ENCODE measurements at regions not wholly inside any gene's neighbourhood (a gene's known extent, or its start where the extent isn't known, plus 50 kb on each side); places are given as distances from the start of the nearest gene placed in this dataset.

DNA sequence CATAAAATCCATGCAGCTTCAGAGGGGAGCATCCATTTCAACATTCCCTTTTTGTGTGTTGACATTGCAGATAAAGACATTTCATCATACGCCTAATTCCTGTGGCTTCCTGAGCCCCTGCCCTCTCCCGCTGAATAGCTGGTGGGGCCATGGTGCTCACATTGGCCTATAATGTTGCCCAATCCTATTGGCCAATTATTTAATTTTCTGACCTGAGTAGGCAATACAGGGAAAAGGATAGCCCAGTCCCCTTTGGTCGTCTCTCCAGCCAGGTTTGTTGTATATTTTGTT is 163.8 kb upstream of the MYCN start:
- H3K27me3 Mint-ChIP-seq (ENCODE audit: insufficient read depth, low read depth, poor library complexity) = peaks cover 7% of the 10 kb centered on the region

More for the DNA sequence above, 163.8 kb upstream of the MYCN start:
- no peak for TF ChIP-seq CREB1 (CRISPR knock-in tag; IDR thresholded peaks at IDR 0.05; ENCODE audit: low read depth)
- TF ChIP-seq, protein P1, sequence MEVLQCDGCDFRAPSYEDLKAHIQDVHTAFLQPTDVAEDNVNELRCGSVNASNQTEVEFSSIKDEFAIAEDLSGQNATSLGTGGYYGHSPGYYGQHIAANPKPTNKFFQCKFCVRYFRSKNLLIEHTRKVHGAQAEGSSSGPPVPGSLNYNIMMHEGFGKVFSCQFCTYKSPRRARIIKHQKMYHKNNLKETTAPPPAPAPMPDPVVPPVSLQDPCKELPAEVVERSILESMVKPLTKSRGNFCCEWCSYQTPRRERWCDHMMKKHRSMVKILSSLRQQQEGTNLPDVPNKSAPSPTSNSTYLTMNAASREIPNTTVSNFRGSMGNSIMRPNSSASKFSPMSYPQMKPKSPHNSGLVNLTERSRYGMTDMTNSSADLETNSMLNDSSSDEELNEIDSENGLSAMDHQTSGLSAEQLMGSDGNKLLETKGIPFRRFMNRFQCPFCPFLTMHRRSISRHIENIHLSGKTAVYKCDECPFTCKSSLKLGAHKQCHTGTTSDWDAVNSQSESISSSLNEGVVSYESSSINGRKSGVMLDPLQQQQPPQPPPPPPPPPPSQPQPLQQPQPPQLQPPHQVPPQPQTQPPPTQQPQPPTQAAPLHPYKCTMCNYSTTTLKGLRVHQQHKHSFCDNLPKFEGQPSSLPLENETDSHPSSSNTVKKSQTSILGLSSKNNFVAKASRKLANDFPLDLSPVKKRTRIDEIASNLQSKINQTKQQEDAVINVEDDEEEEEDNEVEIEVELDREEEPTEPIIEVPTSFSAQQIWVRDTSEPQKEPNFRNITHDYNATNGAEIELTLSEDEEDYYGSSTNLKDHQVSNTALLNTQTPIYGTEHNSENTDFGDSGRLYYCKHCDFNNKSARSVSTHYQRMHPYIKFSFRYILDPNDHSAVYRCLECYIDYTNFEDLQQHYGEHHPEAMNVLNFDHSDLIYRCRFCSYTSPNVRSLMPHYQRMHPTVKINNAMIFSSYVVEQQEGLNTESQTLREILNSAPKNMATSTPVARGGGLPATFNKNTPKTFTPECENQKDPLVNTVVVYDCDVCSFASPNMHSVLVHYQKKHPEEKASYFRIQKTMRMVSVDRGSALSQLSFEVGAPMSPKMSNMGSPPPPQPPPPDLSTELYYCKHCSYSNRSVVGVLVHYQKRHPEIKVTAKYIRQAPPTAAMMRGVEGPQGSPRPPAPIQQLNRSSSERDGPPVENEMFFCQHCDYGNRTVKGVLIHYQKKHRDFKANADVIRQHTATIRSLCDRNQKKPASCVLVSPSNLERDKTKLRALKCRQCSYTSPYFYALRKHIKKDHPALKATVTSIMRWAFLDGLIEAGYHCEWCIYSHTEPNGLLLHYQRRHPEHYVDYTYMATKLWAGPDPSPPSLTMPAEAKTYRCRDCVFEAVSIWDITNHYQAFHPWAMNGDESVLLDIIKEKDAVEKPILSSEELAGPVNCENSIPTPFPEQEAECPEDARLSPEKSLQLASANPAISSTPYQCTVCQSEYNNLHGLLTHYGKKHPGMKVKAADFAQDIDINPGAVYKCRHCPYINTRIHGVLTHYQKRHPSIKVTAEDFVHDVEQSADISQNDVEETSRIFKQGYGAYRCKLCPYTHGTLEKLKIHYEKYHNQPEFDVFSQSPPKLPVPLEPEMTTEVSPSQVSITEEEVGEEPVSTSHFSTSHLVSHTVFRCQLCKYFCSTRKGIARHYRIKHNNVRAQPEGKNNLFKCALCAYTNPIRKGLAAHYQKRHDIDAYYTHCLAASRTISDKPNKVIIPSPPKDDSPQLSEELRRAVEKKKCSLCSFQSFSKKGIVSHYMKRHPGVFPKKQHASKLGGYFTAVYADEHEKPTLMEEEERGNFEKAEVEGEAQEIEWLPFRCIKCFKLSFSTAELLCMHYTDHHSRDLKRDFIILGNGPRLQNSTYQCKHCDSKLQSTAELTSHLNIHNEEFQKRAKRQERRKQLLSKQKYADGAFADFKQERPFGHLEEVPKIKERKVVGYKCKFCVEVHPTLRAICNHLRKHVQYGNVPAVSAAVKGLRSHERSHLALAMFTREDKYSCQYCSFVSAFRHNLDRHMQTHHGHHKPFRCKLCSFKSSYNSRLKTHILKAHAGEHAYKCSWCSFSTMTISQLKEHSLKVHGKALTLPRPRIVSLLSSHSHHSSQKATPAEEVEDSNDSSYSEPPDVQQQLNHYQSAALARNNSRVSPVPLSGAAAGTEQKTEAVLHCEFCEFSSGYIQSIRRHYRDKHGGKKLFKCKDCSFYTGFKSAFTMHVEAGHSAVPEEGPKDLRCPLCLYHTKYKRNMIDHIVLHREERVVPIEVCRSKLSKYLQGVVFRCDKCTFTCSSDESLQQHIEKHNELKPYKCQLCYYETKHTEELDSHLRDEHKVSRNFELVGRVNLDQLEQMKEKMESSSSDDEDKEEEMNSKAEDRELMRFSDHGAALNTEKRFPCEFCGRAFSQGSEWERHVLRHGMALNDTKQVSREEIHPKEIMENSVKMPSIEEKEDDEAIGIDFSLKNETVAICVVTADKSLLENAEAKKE (CRISPR knock-in tag; IDR thresholded peaks at IDR 0.05) = no peak
- TF ChIP-seq, protein P2, sequence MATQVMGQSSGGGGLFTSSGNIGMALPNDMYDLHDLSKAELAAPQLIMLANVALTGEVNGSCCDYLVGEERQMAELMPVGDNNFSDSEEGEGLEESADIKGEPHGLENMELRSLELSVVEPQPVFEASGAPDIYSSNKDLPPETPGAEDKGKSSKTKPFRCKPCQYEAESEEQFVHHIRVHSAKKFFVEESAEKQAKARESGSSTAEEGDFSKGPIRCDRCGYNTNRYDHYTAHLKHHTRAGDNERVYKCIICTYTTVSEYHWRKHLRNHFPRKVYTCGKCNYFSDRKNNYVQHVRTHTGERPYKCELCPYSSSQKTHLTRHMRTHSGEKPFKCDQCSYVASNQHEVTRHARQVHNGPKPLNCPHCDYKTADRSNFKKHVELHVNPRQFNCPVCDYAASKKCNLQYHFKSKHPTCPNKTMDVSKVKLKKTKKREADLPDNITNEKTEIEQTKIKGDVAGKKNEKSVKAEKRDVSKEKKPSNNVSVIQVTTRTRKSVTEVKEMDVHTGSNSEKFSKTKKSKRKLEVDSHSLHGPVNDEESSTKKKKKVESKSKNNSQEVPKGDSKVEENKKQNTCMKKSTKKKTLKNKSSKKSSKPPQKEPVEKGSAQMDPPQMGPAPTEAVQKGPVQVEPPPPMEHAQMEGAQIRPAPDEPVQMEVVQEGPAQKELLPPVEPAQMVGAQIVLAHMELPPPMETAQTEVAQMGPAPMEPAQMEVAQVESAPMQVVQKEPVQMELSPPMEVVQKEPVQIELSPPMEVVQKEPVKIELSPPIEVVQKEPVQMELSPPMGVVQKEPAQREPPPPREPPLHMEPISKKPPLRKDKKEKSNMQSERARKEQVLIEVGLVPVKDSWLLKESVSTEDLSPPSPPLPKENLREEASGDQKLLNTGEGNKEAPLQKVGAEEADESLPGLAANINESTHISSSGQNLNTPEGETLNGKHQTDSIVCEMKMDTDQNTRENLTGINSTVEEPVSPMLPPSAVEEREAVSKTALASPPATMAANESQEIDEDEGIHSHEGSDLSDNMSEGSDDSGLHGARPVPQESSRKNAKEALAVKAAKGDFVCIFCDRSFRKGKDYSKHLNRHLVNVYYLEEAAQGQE (IDR thresholded peaks at IDR 0.05; ENCODE audit: unreplicated experiment) = no peak
- no peak for TF ChIP-seq POLR2AphosphoS5 (IDR thresholded peaks at IDR 0.05; ENCODE audit: low read depth)
- TF ChIP-seq JUNB (IDR thresholded peaks at IDR 0.05; ENCODE audit: unreplicated experiment) = no peak
- TF ChIP-seq EZH2phosphoT487 (IDR thresholded peaks at IDR 0.05; ENCODE audit: unreplicated experiment) = no peak
- TF ChIP-seq ZNF114 (CRISPR knock-in tag; IDR thresholded peaks at IDR 0.05) = no peak
- no peak for TF ChIP-seq NANOG (IDR thresholded peaks at IDR 0.05; ENCODE audit: borderline replicate concordance)
- TF ChIP-seq, protein P3, sequence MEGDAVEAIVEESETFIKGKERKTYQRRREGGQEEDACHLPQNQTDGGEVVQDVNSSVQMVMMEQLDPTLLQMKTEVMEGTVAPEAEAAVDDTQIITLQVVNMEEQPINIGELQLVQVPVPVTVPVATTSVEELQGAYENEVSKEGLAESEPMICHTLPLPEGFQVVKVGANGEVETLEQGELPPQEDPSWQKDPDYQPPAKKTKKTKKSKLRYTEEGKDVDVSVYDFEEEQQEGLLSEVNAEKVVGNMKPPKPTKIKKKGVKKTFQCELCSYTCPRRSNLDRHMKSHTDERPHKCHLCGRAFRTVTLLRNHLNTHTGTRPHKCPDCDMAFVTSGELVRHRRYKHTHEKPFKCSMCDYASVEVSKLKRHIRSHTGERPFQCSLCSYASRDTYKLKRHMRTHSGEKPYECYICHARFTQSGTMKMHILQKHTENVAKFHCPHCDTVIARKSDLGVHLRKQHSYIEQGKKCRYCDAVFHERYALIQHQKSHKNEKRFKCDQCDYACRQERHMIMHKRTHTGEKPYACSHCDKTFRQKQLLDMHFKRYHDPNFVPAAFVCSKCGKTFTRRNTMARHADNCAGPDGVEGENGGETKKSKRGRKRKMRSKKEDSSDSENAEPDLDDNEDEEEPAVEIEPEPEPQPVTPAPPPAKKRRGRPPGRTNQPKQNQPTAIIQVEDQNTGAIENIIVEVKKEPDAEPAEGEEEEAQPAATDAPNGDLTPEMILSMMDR (conservative IDR thresholded peaks at IDR 0.05; ENCODE audit: low read depth in 2 of 2) = no peak
- TF ChIP-seq EZH2 (IDR thresholded peaks at IDR 0.05; ENCODE audit: low read depth, unreplicated experiment) = no peak
- TF ChIP-seq, protein P4, sequence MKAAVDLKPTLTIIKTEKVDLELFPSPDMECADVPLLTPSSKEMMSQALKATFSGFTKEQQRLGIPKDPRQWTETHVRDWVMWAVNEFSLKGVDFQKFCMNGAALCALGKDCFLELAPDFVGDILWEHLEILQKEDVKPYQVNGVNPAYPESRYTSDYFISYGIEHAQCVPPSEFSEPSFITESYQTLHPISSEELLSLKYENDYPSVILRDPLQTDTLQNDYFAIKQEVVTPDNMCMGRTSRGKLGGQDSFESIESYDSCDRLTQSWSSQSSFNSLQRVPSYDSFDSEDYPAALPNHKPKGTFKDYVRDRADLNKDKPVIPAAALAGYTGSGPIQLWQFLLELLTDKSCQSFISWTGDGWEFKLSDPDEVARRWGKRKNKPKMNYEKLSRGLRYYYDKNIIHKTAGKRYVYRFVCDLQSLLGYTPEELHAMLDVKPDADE (IDR thresholded peaks at IDR 0.05) = no peak
- no peak for TF ChIP-seq STAT1 (IDR thresholded peaks at IDR 0.05; ENCODE audit: unreplicated experiment)
- TF ChIP-seq ZNF331 (CRISPR knock-in tag; IDR thresholded peaks at IDR 0.05; ENCODE audit: low read depth) = no peak
- DNase-seq (ENCODE audit: low spot score) = no peak
- H3K4me1 Mint-ChIP-seq = no peaks in the 10 kb centered on the region
- no peak overlapping the region for H3K4me3 Mint-ChIP-seq
- no peaks in the 10 kb centered on the region; the same call in 2 of the 3 replicates for H3K9me3 Mint-ChIP-seq
- Histone ChIP-seq H3K4me3 (no peak overlapping the region), H3K36me3 (ENCODE audit: insufficient read depth) (no peaks in the 10 kb centered on the region), H3K27ac (ENCODE audit: low read depth) (no peak overlapping the region), H3K4me1 (ENCODE audit: insufficient read depth) (no peaks in the 10 kb centered on the region), H3K9me2 (ENCODE audit: insufficient read depth) (no peaks in the 10 kb centered on the region; the same call in 1 of the 2 replicates), H3F3A (replicated peaks; ENCODE audit: low read depth) (no peaks in the 10 kb centered on the region), H3K4me2 (no peak overlapping the region), H4K20me1 (replicated peaks; ENCODE audit: insufficient read depth) (no peaks in the 10 kb centered on the region), H3K79me2 (replicated peaks; ENCODE audit: insufficient read depth) (no peaks in the 10 kb centered on the region), H2AFZ (no peak overlapping the region), H3K27me3 (ENCODE audit: insufficient read depth) (no peaks in the 10 kb centered on the region)
- no peak for ATAC-seq
- H3K27ac Mint-ChIP-seq = no peak overlapping the region
- H3K36me3 Mint-ChIP-seq (ENCODE audit: low read depth) = no peaks in the 10 kb centered on the region

All from GM23338 (cell line).